ENCODE measurements at regions not wholly inside any gene's neighbourhood (a gene's known extent, or its start where the extent isn't known, plus 50 kb on each side); places are given as distances from the start of the nearest gene placed in this dataset.

- Histone ChIP-seq H3K9ac (ENCODE audit: low read length) (no peak overlapping the region), H3K27ac (ENCODE audit: low read depth, low read length) (no peak overlapping the region), H3K36me3 (ENCODE audit: low read length) (no peaks in the 10 kb centered on the region), H3K27me3 (ENCODE audit: low read length) (no peaks in the 10 kb centered on the region), H3K9me2 (replicated peaks; ENCODE audit: insufficient read depth, low read length) (no peaks in the 10 kb centered on the region), H3F3A (ENCODE audit: insufficient read depth) (no peaks in the 10 kb centered on the region), H3K4me2 (ENCODE audit: low read depth, low read length, poor library complexity, severe bottlenecking) (no peak overlapping the region), H4K20me1 (ENCODE audit: low read depth, low read length) (no peaks in the 10 kb centered on the region), H3K4me3 (ENCODE audit: insufficient read depth, low read length, poor library complexity, severe bottlenecking) (no peak overlapping the region), H3K79me2 (ENCODE audit: insufficient read depth, low read length) (no peaks in the 10 kb centered on the region), H2AFZ (ENCODE audit: low read depth, low read length, severe bottlenecking) (no peak overlapping the region), H3K9me3 (ENCODE audit: insufficient read depth, low read length) (no peaks in the 10 kb centered on the region)
- TF ChIP-seq CTCF (IDR thresholded peaks at IDR 0.05; ENCODE audit: insufficient read depth, low read length, poor library complexity, severe bottlenecking) (no peak), EZH2phosphoT487 (conservative IDR thresholded peaks at IDR 0.05; ENCODE audit: low read length) (no peak)
These were observed 433.7 kb downstream of the MAFB start for GRCh38 chr20:40255365-40255764.

- no peaks in the 10 kb centered on the region for H3K9me2 ChIP-seq (replicated peaks; ENCODE audit: insufficient read depth, low read length)
- no peak for TF ChIP-seq EZH2phosphoT487 (conservative IDR thresholded peaks at IDR 0.05; ENCODE audit: low read length)
- no peak for TF ChIP-seq CTCF (IDR thresholded peaks at IDR 0.05; ENCODE audit: insufficient read depth, low read length, poor library complexity, severe bottlenecking)
- no peaks in the 10 kb centered on the region for H3K27me3 ChIP-seq (ENCODE audit: low read length)
- H3K9me3 ChIP-seq (ENCODE audit: insufficient read depth, low read length): no peaks in the 10 kb centered on the region
- H2AFZ ChIP-seq (ENCODE audit: low read depth, low read length, severe bottlenecking): no peak overlapping the region
- no peaks in the 10 kb centered on the region for H3K36me3 ChIP-seq (ENCODE audit: low read length)
- H3K9ac ChIP-seq (ENCODE audit: low read length): no peak overlapping the region
- no peaks in the 10 kb centered on the region for H4K20me1 ChIP-seq (ENCODE audit: low read depth, low read length)
- no peaks in the 10 kb centered on the region for H3F3A ChIP-seq (ENCODE audit: insufficient read depth)
- no peak overlapping the region for H3K27ac ChIP-seq (ENCODE audit: low read depth, low read length)
- no peak overlapping the region for H3K4me2 ChIP-seq (ENCODE audit: low read depth, low read length, poor library complexity, severe bottlenecking)
- H3K4me3 ChIP-seq (ENCODE audit: insufficient read depth, low read length, poor library complexity, severe bottlenecking): no peak overlapping the region
- no peaks in the 10 kb centered on the region for H3K79me2 ChIP-seq (ENCODE audit: insufficient read depth, low read length)
These were observed 434.8 kb downstream of the MAFB start for GRCh38 chr20:40254023-40254772.

- TF ChIP-seq EZH2phosphoT487 (conservative IDR thresholded peaks at IDR 0.05; ENCODE audit: low read length) (no peak), CTCF (IDR thresholded peaks at IDR 0.05; ENCODE audit: insufficient read depth, low read length, poor library complexity, severe bottlenecking) (peak; percentile 54)
- no peaks in the 10 kb centered on the region for H3K9me3 ChIP-seq (ENCODE audit: insufficient read depth, low read length)
- no peaks in the 10 kb centered on the region for H3K9me2 ChIP-seq (replicated peaks; ENCODE audit: insufficient read depth, low read length)
- H3K27me3 ChIP-seq (ENCODE audit: low read length): no peaks in the 10 kb centered on the region
- H3K4me3 ChIP-seq (ENCODE audit: insufficient read depth, low read length, poor library complexity, severe bottlenecking): no peak overlapping the region
- no peak overlapping the region for H3K27ac ChIP-seq (ENCODE audit: low read depth, low read length)
- no peaks in the 10 kb centered on the region for H3K79me2 ChIP-seq (ENCODE audit: insufficient read depth, low read length)
- no peaks in the 10 kb centered on the region for H3F3A ChIP-seq (ENCODE audit: insufficient read depth)
- H2AFZ ChIP-seq (ENCODE audit: low read depth, low read length, severe bottlenecking): no peak overlapping the region
- no peaks in the 10 kb centered on the region for H3K36me3 ChIP-seq (ENCODE audit: low read length)
- no peaks in the 10 kb centered on the region for H4K20me1 ChIP-seq (ENCODE audit: low read depth, low read length)
- no peak overlapping the region for H3K4me2 ChIP-seq (ENCODE audit: low read depth, low read length, poor library complexity, severe bottlenecking)
- no peak overlapping the region for H3K9ac ChIP-seq (ENCODE audit: low read length)
These were observed 437.6 kb downstream of the MAFB start for GRCh38 chr20:40251284-40251932.

Data from SU-DHL-6 (cell line).